ENCODE measurements at regions not wholly inside any gene's neighbourhood (a gene's known extent, or its start where the extent isn't known, plus 50 kb on each side); places are given as distances from the start of the nearest gene placed in this dataset.

- TF ChIP-seq CTCF (IDR thresholded peaks at IDR 0.05) = no peak
- TF ChIP-seq POLR2A (IDR thresholded peaks at IDR 0.05) = no peak
- no peak for TF ChIP-seq POLR2AphosphoS5 (IDR thresholded peaks at IDR 0.05; ENCODE audit: insufficient read depth in 1 of 2, low read depth in 1 of 2)
These were observed 497.7 kb upstream of the LRATD1 start for GRCh38 chr2:14134771-14135170.

Measured in vagina (tissue), 2 donors.